H9 (cell line): ENCODE measurements at regions not wholly inside any gene's neighbourhood (a gene's known extent, or its start where the extent isn't known, plus 50 kb on each side); places are given as distances from the start of the nearest gene placed in this dataset.
"Not testable (repeated sequence)": the region's sequence is repeated elsewhere in the genome, so short reads cannot be mapped to it uniquely, and the experiment has no call there.

Source experiments
- DNase-seq: peaks from one replicate; pipeline ENCODE4 v3.0.0-alpha.2; 2017
- H2AFZ ChIP-seq: one replicate; pipeline ENCODE4 v1.6.1; 2013; ENCODE audit warnings: mild to moderate bottlenecking, low read length, control low read depth, moderate library complexity
- H2AK5ac ChIP-seq: 2 replicates; pipeline ENCODE4 v1.6.1; 2013; ENCODE audit warnings: low read length, control low read depth, mixed read lengths; ENCODE audit not compliant: insufficient read length
- H2BK120ac ChIP-seq: one replicate; pipeline ENCODE4 v1.6.1; 2013; ENCODE audit warnings: low read depth, mild to moderate bottlenecking, low read length, control low read depth, inconsistent platforms; ENCODE audit not compliant: poor library complexity, severe bottlenecking
- H2BK12ac ChIP-seq: 2 replicates; pipeline ENCODE4 v1.6.1; 2013; ENCODE audit warnings: low read length, control low read depth, mixed read lengths, low read depth; ENCODE audit not compliant: insufficient read length
- H2BK15ac ChIP-seq: 2 replicates; pipeline ENCODE4 v1.6.1; 2013; ENCODE audit warnings: low read depth, low read length, control low read depth
- H2BK20ac ChIP-seq: one replicate; pipeline ENCODE4 v1.6.1; 2013; ENCODE audit warnings: low read depth, mild to moderate bottlenecking, low read length, control low read depth, inconsistent platforms; ENCODE audit not compliant: poor library complexity, severe bottlenecking
- H2BK5ac ChIP-seq: 2 replicates; pipeline ENCODE4 v1.6.1; 2013; ENCODE audit warnings: low read length, control low read depth, mixed read lengths; ENCODE audit not compliant: insufficient read length
- H3K14ac ChIP-seq: 2 replicates; pipeline ENCODE4 v1.6.1; 2013; ENCODE audit warnings: low read length, control low read depth; ENCODE audit not compliant: insufficient read depth
- H3K18ac ChIP-seq: 2 replicates; pipeline ENCODE4 v1.6.1; 2013; ENCODE audit warnings: low read depth, mild to moderate bottlenecking, mixed read lengths, low read length, control low read depth; ENCODE audit not compliant: insufficient read length
- H3K23ac ChIP-seq: 2 replicates; pipeline ENCODE4 v1.6.1; 2013; ENCODE audit warnings: low read length, control low read depth, mixed read lengths, low read depth; ENCODE audit not compliant: insufficient read length
- H3K23me2 ChIP-seq: 2 replicates; pipeline ENCODE4 v1.6.1; 2013; ENCODE audit warnings: low read depth, mild to moderate bottlenecking, mixed read lengths, low read length, control low read depth; ENCODE audit not compliant: insufficient read length, poor library complexity, severe bottlenecking
- H3K27ac ChIP-seq: 2 replicates; pipeline ENCODE4 v1.5.1; 2013; ENCODE audit warnings: low read length, control low read depth, mixed read lengths, low read depth; ENCODE audit not compliant: insufficient read length
- H3K27me3 ChIP-seq: 2 replicates; pipeline ENCODE4 v1.6.1; 2013; ENCODE audit warnings: low read length, control low read depth, inconsistent platforms; ENCODE audit not compliant: insufficient read depth
- H3K4ac ChIP-seq: 2 replicates; pipeline ENCODE4 v1.6.1; 2013; ENCODE audit warnings: low read depth, mild to moderate bottlenecking, control low read depth, inconsistent platforms, low read length, moderate library complexity
- H3K4me1 ChIP-seq: 2 replicates; pipeline ENCODE4 v1.6.1; 2013; ENCODE audit warnings: low read length, control low read depth, inconsistent platforms; ENCODE audit not compliant: insufficient read depth
- H3K4me2 ChIP-seq: 2 replicates; pipeline ENCODE4 v1.6.1; 2013; ENCODE audit warnings: low read length, control low read depth, mixed read lengths; ENCODE audit not compliant: insufficient read length, insufficient read depth
- H3K56ac ChIP-seq: 2 replicates; pipeline ENCODE4 v1.6.1; 2013; ENCODE audit warnings: low read depth, mild to moderate bottlenecking, mixed read lengths, low read length, control low read depth; ENCODE audit not compliant: insufficient read length
- H3K79me1 ChIP-seq: 2 replicates; pipeline ENCODE4 v1.6.1; 2013; ENCODE audit warnings: low read depth, mild to moderate bottlenecking, moderate library complexity, low read length, control low read depth, inconsistent platforms; ENCODE audit not compliant: insufficient read depth, poor library complexity, severe bottlenecking
- H3K79me2 ChIP-seq: 2 replicates; pipeline ENCODE4 v1.6.1; 2013; ENCODE audit warnings: low read length, control low read depth, inconsistent platforms; ENCODE audit not compliant: insufficient read depth
- H3K9ac ChIP-seq: 2 replicates; pipeline ENCODE4 v1.6.1; 2013; ENCODE audit warnings: low read length, control low read depth, mixed read lengths; ENCODE audit not compliant: insufficient read length; ENCODE audit errors: extremely low read depth
- H3K9me3 ChIP-seq: one replicate; pipeline ENCODE4 v1.6.1; 2013; ENCODE audit warnings: low read depth, low read length, inconsistent platforms; ENCODE audit not compliant: control insufficient read depth
- H3T11ph ChIP-seq: one replicate; pipeline ENCODE4 v1.6.1; 2013; ENCODE audit warnings: mild to moderate bottlenecking, low read length, control low read depth, inconsistent platforms
- H4K20me1 ChIP-seq: one replicate; pipeline ENCODE4 v1.6.1; 2013; ENCODE audit not compliant: control insufficient read depth, insufficient read length, insufficient read depth
- H4K5ac ChIP-seq: 2 replicates; pipeline ENCODE4 v1.6.1; 2013; ENCODE audit warnings: low read depth, mild to moderate bottlenecking, mixed read lengths, low read length, control low read depth; ENCODE audit not compliant: insufficient read length
- H4K8ac ChIP-seq: replicated peaks from 2 replicates; pipeline ENCODE4 v1.6.1; 2013; ENCODE audit warnings: low read length, control low read depth, mixed read lengths, low read depth; ENCODE audit not compliant: insufficient read length
- H4K91ac ChIP-seq: 2 replicates; pipeline ENCODE4 v1.6.1; 2013; ENCODE audit warnings: low read depth, mild to moderate bottlenecking, moderate library complexity, mixed read lengths, low read length, control low read depth; ENCODE audit not compliant: insufficient read length
- H3K27ac Mint-ChIP-seq, 3 experiments: 2 replicates in 2 of 3; 3 replicates in 1 of 3; pipeline ENCODE4 v1.8.0; 2020 to 2021; ENCODE audit warnings: mixed read lengths in 3 of 3, mild to moderate bottlenecking in 1 of 3, moderate library complexity in 1 of 3
- H3K27me3 Mint-ChIP-seq: 2 replicates; pipeline ENCODE4 v1.8.0; 2021; ENCODE audit warnings: low read depth, mild to moderate bottlenecking, moderate library complexity, mixed read lengths
- H3K36me3 Mint-ChIP-seq, 3 experiments: 2 replicates in 2 of 3; 3 replicates in 1 of 3; pipeline ENCODE4 v1.8.0; 2020 to 2021; ENCODE audit warnings: low read depth in 3 of 3, mixed read lengths in 3 of 3; ENCODE audit not compliant: insufficient read depth in 1 of 3
- H3K4me1 Mint-ChIP-seq, 2 experiments: 2 replicates each; pipeline ENCODE4 v1.8.0; 2020; ENCODE audit warnings: mixed read lengths in 2 of 2
- H3K4me3 Mint-ChIP-seq, 2 experiments: 2 replicates in 1 of 2; 3 replicates in 1 of 2; pipeline ENCODE4 v1.8.0; 2020 to 2021; ENCODE audit warnings: mild to moderate bottlenecking in 2 of 2, mixed read lengths in 2 of 2, moderate library complexity in 1 of 2
- H3K9me3 Mint-ChIP-seq, 2 experiments: 2 replicates in 1 of 2; 3 replicates in 1 of 2; pipeline ENCODE4 v1.8.0; 2020; ENCODE audit warnings: mild to moderate bottlenecking in 2 of 2, mixed read lengths in 2 of 2, moderate library complexity in 1 of 2
- WGBS: extraction: QIAGEN DNeasy Blood & Tissue Kit; methylation state at CpG from one replicate; pipeline ENCODE4 v1.1.7; 2013; ENCODE audit warnings: missing lambda C conversion rate, low lambda C conversion rate, mixed read lengths; ENCODE audit not compliant: insufficient read length; ENCODE audit errors: extremely low coverage; 5-methylcytosine and 5-hydroxymethylcytosine counted together

GRCh38 chr21:9791453-9791852, 729.9 kb upstream of the TPTE start:
- H3K27ac ChIP-seq, H2BK5ac ChIP-seq, H2BK20ac ChIP-seq, H3K79me1 ChIP-seq, H3K27me3 Mint-ChIP-seq, H2BK15ac ChIP-seq, H4K5ac ChIP-seq, H2AFZ ChIP-seq, H3K14ac ChIP-seq, H3K4ac ChIP-seq, H3K27ac Mint-ChIP-seq, H4K91ac ChIP-seq, H2BK12ac ChIP-seq, H3K18ac ChIP-seq, H2BK120ac ChIP-seq, H3K4me2 ChIP-seq, H3K4me1 ChIP-seq, H3K27me3 ChIP-seq, H3T11ph ChIP-seq, H3K9ac ChIP-seq, H3K56ac ChIP-seq, H3K4me3 Mint-ChIP-seq, DNase-seq, H3K79me2 ChIP-seq, H4K8ac ChIP-seq, H3K23me2 ChIP-seq, H3K23ac ChIP-seq, H3K4me1 Mint-ChIP-seq, H2AK5ac ChIP-seq, H4K20me1 ChIP-seq: not testable (repeated sequence)
- Mint-ChIP-seq H3K36me3 (peaks cover 45 to 68% (median 54%) of the 10 kb centered on the region in 3 experiments; a peak in 6 of 7 replicates), H3K9me3 (peaks cover 96 to 97% of the 10 kb centered on the region in 2 experiments)
- no CpG with 5 or more reads among the region's 2 CpGs for WGBS
- peaks cover 95% of the 10 kb centered on the region for H3K9me3 ChIP-seq

DNA sequence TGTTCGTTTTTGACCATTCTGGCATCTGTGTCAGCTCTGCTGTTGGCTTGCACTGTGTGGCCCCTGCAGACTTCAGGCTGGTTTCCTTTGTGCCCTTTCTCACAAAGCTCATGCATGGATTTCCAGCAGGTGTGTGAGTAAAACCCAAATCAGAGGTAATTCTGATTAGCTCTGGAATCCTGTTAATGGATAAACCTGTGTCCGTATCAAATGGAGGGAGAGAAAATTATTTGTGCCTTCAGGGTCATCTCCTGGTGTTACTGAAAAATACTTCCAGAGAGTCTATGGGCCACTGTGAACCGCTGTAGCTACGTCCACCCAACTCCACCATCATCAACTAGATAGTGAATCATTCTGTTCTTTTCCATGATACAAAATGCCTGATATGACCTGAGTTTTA, 726.1 kb upstream of the TPTE start:
- not testable (repeated sequence) for H2BK20ac ChIP-seq, H3K23ac ChIP-seq, H3K4me1 ChIP-seq, H3K79me1 ChIP-seq, H3K4me2 ChIP-seq, DNase-seq, H2BK120ac ChIP-seq, H3K27ac ChIP-seq, H3K4ac ChIP-seq, H3K27me3 Mint-ChIP-seq, H3K9ac ChIP-seq, H2BK12ac ChIP-seq, H2BK15ac ChIP-seq, H3K27me3 ChIP-seq, H3K79me2 ChIP-seq, H4K8ac ChIP-seq, H4K91ac ChIP-seq, H3K56ac ChIP-seq, H2AFZ ChIP-seq, H3K4me1 Mint-ChIP-seq, H3K18ac ChIP-seq, H3K4me3 Mint-ChIP-seq, H3K27ac Mint-ChIP-seq, H2BK5ac ChIP-seq, H3K23me2 ChIP-seq, H2AK5ac ChIP-seq, H3T11ph ChIP-seq, H4K20me1 ChIP-seq, H4K5ac ChIP-seq, H3K14ac ChIP-seq
- peaks cover 24 to 48% (median 40%) of the 10 kb centered on the region in 3 experiments; a peak in 6 of 7 replicates for H3K36me3 Mint-ChIP-seq
- peaks cover 66 to 69% of the 10 kb centered on the region in 2 experiments for H3K9me3 Mint-ChIP-seq
- H3K9me3 ChIP-seq = peaks cover 62% of the 10 kb centered on the region
- no CpG with 5 or more reads among the region's 4 CpGs for WGBS
